ENCODE measurements at regions not wholly inside any gene's neighbourhood (a gene's known extent, or its start where the extent isn't known, plus 50 kb on each side); places are given as distances from the start of the nearest gene placed in this dataset.
A peak's percentile ranks its signal among the peaks of the same experiment; 100 is the strongest.
"Not testable (repeated sequence)": the region's sequence is repeated elsewhere in the genome, so short reads cannot be mapped to it uniquely, and the experiment has no call there.

DNA sequence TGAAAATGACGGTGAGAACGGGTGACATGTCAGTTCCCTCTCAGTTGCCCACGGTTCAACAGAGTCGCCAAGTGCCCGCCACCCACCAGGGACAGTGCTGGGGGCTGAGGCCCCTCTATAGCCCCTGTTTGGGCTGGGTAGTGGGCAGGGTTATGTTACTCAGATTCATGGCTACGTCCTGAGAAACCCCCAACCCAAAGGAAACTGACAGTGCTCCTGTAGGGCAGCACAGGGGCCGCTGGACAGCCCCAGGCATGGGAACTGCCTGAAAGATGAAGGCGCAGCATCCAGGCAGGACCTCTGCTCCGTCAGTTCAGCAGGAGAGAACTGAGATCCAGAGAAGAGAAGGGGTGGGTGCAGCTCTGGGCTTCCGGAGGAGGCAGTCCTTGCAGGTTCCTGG lies 118.9 kb upstream of the PMEPA1 start:
- no peak for DNase-seq (ENCODE audit: low spot score)

GRCh38 chr20:57826666-57827287 lies 117.0 kb upstream of the PMEPA1 start:
- DNase-seq (ENCODE audit: low spot score) = no peak

DNA sequence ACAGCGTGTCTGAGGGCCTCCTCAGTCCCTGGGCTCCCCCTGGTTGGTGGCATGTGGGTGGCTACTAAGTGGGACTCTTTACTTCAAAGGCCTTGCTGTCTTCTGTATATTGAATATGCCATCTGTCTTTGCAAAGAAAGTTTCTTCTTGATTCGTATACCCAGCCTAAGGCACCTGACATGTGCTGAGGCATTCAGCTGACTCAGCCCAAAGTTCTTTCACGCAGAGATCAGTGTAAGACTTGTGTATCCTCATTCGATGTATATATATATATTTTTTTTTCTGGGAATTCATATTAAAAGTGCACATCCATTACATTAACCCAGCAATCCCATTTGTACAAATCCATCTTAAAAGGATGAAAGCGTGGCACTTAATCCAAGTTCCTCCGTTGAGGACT lies 115.1 kb upstream of the PMEPA1 start:
- DNase-seq (ENCODE audit: low spot score) = no peak

GRCh38 chr20:57821935-57822334 lies 112.1 kb upstream of the PMEPA1 start:
- DNase-seq (ENCODE audit: low spot score) = no peak

DNA sequence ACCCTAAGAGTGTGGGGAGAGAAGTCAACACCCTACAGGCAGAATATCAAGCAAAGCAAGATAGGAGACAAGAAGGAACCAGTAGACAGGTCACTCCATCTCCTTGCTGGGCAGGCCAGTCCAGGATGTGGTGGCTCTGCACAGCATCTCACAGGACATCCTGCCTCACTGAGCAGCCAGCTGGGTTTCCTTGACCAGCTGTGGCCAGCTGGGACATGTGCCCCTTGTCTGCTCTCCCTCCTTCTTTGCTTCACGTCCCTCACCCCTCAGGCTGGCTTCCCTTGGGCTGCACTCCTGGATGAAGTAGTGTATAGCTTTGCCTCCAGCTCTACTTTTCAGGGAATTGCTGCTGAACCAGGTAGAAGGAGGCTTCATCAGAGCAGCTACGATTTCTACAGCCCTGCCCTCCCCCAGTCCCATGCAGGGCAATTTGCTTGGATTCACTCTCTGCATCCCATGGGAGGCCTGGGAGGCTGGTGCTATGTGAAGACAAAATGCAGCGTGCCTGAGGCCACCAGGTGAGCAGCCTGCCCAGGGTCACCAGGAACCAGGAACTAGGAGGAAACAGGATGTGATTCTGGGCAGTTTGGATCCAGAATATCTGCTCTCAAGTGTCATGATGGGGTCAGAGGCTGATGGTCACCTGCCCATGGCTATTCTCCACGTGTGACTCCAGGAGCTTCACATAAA lies 110.0 kb upstream of the PMEPA1 start:
- no peak for DNase-seq (ENCODE audit: low spot score)

DNA sequence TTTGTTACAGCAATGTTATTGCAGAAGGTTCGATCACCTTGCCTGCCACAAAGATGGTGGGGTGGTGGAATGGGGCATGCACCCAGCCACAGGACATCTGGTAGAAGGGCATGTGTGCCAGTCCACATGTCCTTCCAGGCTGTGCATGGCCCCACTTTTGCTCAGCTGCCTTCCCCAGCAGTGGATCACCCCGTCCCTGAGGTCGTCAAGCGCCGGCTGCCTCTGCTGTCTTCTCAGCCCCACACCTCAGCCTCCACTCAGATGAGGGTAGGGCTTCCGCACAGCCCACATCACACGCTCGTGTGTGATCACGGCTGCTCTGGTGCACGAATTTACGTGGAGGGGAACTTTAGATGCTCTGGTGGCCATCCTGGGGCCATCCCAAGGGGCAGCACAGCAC lies 109.5 kb upstream of the PMEPA1 start:
- no peak for DNase-seq (ENCODE audit: low spot score)

- DNase-seq (ENCODE audit: low spot score) = no peak
These were observed 108.8 kb upstream of the PMEPA1 start for GRCh38 chr20:57818418-57819181.

GRCh38 chr20:57815405-57815804 lies 105.6 kb upstream of the PMEPA1 start:
- DNase-seq (ENCODE audit: low spot score) = no peak

DNA sequence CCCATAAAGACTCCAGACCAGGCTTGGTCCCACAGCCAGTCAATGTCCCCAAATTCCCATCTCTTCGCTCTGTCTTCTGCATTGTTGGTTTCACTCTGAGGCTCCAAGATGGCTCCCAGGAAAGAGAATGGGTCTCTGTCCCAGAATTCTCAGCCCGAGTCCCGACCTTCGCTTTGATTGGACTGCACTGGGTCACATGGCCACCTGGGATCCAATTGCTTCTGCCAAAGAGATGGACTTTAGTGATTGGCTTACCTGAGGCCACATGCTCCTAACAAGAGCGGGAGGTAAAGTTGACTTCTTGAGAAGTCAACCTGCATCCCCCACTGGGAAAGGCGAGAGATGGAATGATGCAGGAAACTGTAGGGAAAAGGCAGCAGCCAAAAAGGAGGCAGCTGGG lies 104.7 kb upstream of the PMEPA1 start:
- DNase-seq (ENCODE audit: low spot score) = no peak

- DNase-seq (ENCODE audit: low spot score) = no peak
These were observed 103.9 kb upstream of the PMEPA1 start for GRCh38 chr20:57813509-57814269.

GRCh38 chr20:57812632-57813031 lies 102.8 kb upstream of the PMEPA1 start:
- not testable (repeated sequence) for DNase-seq (ENCODE audit: low spot score)

DNA sequence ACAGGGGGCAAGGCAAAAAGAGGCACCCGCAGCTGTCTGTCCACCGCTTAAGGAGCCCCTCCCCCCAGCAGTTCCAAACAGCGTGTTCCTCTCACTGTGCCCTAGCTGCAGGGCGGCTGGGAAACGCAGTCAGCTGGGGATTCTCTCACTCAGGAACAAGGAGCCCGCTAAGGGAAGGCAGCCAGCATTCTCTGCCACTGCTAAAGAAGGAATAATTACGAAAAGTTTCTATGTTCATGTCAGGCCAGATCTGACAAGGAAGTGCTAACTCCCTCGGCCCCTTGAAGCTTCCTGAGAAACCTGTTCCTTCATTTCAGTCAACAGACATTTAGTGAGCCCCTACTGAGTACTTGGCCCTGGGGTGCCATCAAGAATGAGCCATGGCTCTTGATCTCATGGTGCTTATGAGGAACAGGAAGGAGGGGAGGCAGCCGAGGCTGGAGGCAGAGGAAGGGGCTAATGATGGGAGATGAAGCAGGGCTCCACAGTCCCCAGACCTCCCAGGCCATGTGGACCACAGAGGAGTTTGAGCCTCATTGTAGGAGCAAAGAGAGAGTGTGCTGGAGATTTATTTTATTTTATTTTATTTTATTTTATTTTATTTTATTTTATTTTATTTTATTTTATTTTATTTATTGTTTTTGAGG lies 101.7 kb upstream of the PMEPA1 start:
- no peak for DNase-seq (ENCODE audit: low spot score)

DNA sequence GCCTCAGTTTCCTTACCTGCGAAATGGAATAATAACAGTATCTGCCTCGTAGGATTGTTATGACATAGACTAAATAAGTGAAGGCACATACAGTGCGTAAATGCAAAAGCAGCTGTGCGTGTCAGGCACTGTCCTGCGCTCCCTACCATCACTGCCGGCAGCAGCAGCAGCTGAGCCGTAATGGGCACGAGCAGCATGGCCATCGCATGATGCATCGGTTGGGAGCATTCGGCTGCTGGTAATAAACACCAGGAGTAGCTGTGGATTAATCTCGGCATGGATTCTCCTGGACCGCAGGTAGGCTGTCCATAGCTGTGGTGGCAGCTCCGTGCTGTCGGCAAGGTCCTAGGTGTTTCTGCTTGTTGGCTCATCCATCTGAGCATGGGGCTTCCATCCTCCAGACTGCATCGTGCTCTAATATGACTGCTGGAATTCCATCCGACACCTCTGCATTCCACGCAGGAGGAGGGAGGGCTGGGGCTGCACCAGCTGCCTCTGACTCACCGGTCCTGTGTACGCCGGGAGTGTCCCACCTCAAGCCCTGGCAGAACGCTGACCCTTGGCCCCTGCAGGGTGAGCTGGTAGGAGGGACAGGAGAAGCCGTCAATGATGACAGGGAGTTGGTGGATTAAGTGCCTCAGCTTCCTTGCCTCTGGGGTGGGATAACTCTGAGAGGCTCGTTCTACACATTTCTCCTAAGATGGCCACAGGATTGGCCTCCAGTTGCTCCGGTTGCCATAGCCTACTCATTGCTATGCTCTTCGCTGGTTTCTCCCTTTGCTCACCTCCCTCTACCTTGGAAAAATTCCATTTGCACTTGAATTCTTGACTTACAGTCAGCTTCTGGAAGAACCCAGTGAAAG lies 100.9 kb upstream of the PMEPA1 start:
- no peak for DNase-seq (ENCODE audit: low spot score)

DNA sequence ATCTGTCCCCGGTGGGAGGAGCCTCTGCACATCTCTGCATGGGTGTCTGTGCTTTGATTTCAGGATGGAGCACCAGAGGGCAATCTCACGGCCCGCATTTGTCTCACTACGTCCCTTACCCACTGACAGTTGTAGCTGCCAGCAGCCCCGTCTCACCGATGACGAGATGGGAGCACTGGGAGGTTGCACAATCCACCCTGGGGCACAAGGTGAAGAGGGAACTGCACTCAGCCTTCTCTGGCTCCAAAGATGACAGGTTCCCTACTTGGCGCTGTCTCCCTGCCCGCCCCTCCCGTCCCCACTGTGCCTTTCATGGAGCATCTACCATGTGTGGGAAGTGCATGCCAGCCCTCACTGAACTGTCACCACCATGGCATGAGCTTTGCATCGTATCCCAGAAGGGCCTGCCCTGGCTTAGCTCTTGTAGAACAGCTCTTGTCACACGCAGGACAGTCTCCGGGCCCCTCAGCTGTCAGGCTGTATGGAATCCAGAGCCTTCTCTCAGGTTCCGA lies 99.9 kb upstream of the PMEPA1 start:
- peak; percentile 33 for DNase-seq (ENCODE audit: low spot score)

- no peak for DNase-seq (ENCODE audit: low spot score)
These were observed 99.3 kb upstream of the PMEPA1 start for GRCh38 chr20:57809149-57809548.

DNA sequence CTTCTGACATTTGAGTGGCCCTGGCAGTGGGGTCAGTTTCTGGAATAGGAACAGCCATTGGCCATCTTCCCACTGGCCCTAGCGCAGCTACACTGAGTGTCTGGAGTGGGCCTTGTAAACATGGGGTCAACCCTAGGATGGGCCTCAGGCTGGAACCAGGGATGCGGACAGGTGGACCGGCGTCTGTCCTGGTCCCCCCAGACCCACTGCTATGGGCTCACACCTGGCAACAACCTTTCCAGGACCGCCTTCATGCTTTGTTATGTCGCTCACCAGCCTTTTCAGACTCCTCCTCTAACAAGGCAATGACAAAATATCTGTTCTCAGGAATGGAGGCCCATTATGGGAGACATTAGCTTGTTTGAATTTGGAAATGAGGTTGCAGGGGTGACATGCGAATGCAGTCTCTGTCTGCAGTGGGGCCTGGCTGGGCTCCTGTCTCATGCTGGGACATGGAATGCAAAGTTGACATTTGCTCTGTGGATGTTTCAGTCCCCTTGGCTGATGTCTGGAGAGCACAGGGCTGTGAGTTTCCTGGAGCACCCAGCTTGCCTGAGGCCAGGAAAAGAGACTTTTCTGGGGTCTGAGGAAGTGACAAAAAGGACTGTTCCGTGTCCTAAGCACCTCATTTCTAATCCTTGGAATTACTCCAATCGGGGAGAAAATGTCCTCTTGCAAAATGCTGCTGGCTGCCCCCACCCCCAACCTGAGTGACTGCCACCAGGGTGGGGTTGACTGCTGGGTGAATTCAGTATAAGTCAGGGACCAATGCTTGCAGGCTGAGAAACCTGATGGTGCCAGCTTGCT lies 98.7 kb upstream of the PMEPA1 start:
- no peak for DNase-seq (ENCODE audit: low spot score)

- no peak for DNase-seq (ENCODE audit: low spot score)
These were observed 97.8 kb upstream of the PMEPA1 start for GRCh38 chr20:57807401-57808263.

DNA sequence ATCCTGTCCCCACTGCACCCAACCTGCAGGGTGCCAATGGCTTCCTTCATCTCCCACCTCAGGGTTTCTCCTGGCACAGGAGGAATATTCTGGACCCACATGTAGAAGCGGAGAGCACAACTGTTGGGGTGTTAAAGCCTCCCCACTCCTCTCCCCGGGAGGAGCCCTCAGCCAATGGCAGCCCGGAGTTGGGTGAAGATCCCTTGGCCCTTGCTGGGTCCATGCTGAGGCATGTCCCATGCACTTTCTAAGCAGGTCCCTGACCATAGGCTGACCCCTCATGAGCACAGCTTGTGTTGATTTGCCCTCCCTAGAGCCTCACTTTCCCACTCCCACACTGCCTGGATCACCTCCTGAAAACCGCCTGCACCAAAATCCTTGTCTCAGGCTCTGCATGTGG lies 97.2 kb upstream of the PMEPA1 start:
- DNase-seq (ENCODE audit: low spot score) = no peak

DNA sequence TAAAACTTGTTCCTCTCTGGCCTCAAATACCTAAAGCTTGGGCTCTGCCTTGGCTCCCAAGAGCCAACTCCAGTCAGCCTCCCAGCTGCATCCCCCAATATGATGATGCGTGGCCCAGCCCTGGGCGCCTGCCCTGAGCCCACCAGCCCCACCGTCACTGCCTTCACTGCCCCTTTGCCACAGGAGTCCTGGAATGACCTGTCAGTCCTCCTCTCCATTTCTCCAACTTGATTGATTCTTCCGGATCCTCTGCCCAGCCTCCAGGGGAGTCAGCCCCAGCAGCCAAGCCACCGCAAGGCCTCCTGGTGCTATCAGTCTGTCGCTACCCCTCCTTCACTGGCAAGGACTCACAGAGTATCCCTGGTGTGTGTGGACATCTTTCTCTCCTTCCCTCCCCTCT lies 96.7 kb upstream of the PMEPA1 start:
- DNase-seq (ENCODE audit: low spot score) = no peak
